OCI-LY3 (cell line): ENCODE measurements at regions not wholly inside any gene's neighbourhood (a gene's known extent, or its start where the extent isn't known, plus 50 kb on each side); places are given as distances from the start of the nearest gene placed in this dataset.

Experiments used
- CTCF ChIP-seq: fragments of 200-600, 300-600 bp; sonication (generic); IDR thresholded peaks from 2 replicates; pipeline ENCODE4 v1.5.1; 2014; ENCODE audit warnings: antibody characterized with exemption, low read length, low read depth
- EZH2phosphoT487 ChIP-seq: fragments of 200-600 bp; shearing (Covaris generic); IDR thresholded peaks from 2 replicates; pipeline ENCODE4 v1.6.1; 2018; ENCODE audit warnings: antibody characterized with exemption, mixed run types, low read depth

GRCh38 chr10:53387562-53387961 lies 615.0 kb upstream of the MBL2 start:
- TF ChIP-seq CTCF: no peak
- TF ChIP-seq EZH2phosphoT487: no peak
